Endothelial cell of umbilical vein (primary cell): ENCODE measurements at regions not wholly inside any gene's neighbourhood (a gene's known extent, or its start where the extent isn't known, plus 50 kb on each side); places are given as distances from the start of the nearest gene placed in this dataset.

ENCODE experiments used
- BruUV-seq: library from RNA; stranded (reverse); fragments of 400-500 nt; replicated peaks from 2 replicates; lab custom pipeline; 2021; lab: Mats Ljungman, UMichigan
- CTCF ChIA-PET: fragments of 300-600, 350-600 bp; sonication (Branson Sonifier 250); formaldehyde crosslinking; loops from one replicate; lab custom pipeline; 2021; ENCODE audit warnings: antibody characterized with exemption, inconsistent platforms; lab: Charles Lee
- POLR2A ChIA-PET: fragments of 300-600, 350-600 bp; sonication (Branson Sonifier 250); formaldehyde crosslinking; loops from one replicate; lab custom pipeline; 2021; ENCODE audit warnings: antibody characterized with exemption, inconsistent platforms; lab: Charles Lee
- DNase-seq: peaks from one replicate; pipeline ENCODE4 v3.0.0-alpha.2; 2011; ENCODE audit warnings: low read depth, low spot score
- FAIRE-seq: peaks from 2 replicates; lab custom pipeline; 2011; peaks lifted over from hg19 to GRCh38; lab: Jason Lieb, UNC
- H2AFZ ChIP-seq: 2 replicates; pipeline ENCODE4 v1.6.0; 2012; ENCODE audit warnings: low read depth, low read length, control low read depth, inconsistent platforms
- H3K27ac ChIP-seq: 2 replicates; pipeline ENCODE4 v1.5.1; 2011; ENCODE audit warnings: low read depth, mild to moderate bottlenecking, control low read depth, low read length, moderate library complexity; ENCODE audit not compliant: insufficient read depth
- H3K27me3 ChIP-seq, 2 experiments: 2 replicates each; pipeline versions ENCODE4 v1.6.0 to v1.6.1; 2011; ENCODE audit warnings: low read length in 2 of 2, mixed read lengths in 1 of 2; ENCODE audit not compliant: control insufficient read depth in 2 of 2, insufficient read depth in 2 of 2
- H3K36me3 ChIP-seq, 2 experiments: 2 replicates in 1 of 2; 3 replicates in 1 of 2; pipeline ENCODE4 v1.5.1; 2011; ENCODE audit warnings: low read length in 2 of 2, mild to moderate bottlenecking in 1 of 2, moderate library complexity in 1 of 2; ENCODE audit not compliant: control insufficient read depth in 2 of 2, insufficient read depth in 2 of 2; ENCODE audit errors: extremely low read depth in 1 of 2
- H3K4me1 ChIP-seq: 3 replicates; pipeline ENCODE4 v1.5.1; 2011; ENCODE audit warnings: mild to moderate bottlenecking, low read length; ENCODE audit not compliant: control insufficient read depth, insufficient read depth; ENCODE audit errors: extremely low read depth
- H3K4me2 ChIP-seq: 2 replicates; pipeline ENCODE4 v1.6.1; 2011; ENCODE audit warnings: low read length, control low read depth, mixed read lengths; ENCODE audit not compliant: insufficient read depth
- H3K4me3 ChIP-seq, 3 experiments: fragments of 200-600 bp in 1 of 3; sonication (generic), shearing (Covaris generic) in 1 of 3; replicated peaks in 1 of 3; 2 replicates each; pipeline ENCODE4 v1.5.1; 2011 to 2016; ENCODE audit warnings: control low read depth in 3 of 3, low read length in 3 of 3, mild to moderate bottlenecking in 2 of 3, inconsistent platforms in 1 of 3, low read depth in 1 of 3, moderate library complexity in 1 of 3; ENCODE audit not compliant: insufficient read depth in 1 of 3
- H3K79me2 ChIP-seq: 2 replicates; pipeline ENCODE4 v1.6.0; 2012; ENCODE audit warnings: low read length, inconsistent platforms; ENCODE audit not compliant: control insufficient read depth, insufficient read depth
- H3K9ac ChIP-seq: replicated peaks from 2 replicates; pipeline ENCODE3; 2011; ENCODE audit warnings: low read length, control low read depth; ENCODE audit not compliant: insufficient read depth; ENCODE audit errors: extremely low read depth
- H3K9me1 ChIP-seq: replicated peaks from 3 replicates; pipeline ENCODE4 v1.6.0; 2011; ENCODE audit warnings: mild to moderate bottlenecking, low read length; ENCODE audit not compliant: control insufficient read depth, insufficient read depth; ENCODE audit errors: extremely low read depth
- H3K9me3 ChIP-seq: replicated peaks from 2 replicates; pipeline ENCODE4 v1.5.1; 2012; ENCODE audit warnings: low read length, inconsistent platforms; ENCODE audit not compliant: control insufficient read depth, insufficient read depth
- H4K20me1 ChIP-seq: replicated peaks from 2 replicates; pipeline ENCODE3; 2011; ENCODE audit warnings: mild to moderate bottlenecking, low read length; ENCODE audit not compliant: control insufficient read depth, insufficient read depth; ENCODE audit errors: extremely low read depth
- CTCF ChIP-seq, 2 donors: IDR thresholded peaks; 1 replicate in 1 of 2; 2 replicates in 1 of 2; pipeline ENCODE4 v1.5.1; 2011; ENCODE audit warnings: low read length in 2 of 2, mild to moderate bottlenecking in 2 of 2, moderate library complexity in 2 of 2, control low read depth in 1 of 2, inconsistent platforms in 1 of 2, low read depth in 1 of 2; ENCODE audit not compliant: insufficient read depth in 1 of 2; ENCODE audit errors: extremely low read depth in 1 of 2
- EZH2 ChIP-seq: IDR thresholded peaks from 2 replicates; pipeline ENCODE4 v1.6.1; 2012; ENCODE audit warnings: borderline replicate concordance, low read depth, mild to moderate bottlenecking, moderate library complexity, low read length, inconsistent platforms; ENCODE audit not compliant: severe bottlenecking
- FOS ChIP-seq: IDR thresholded peaks from 2 replicates; pipeline ENCODE4 v1.6.1; 2011; ENCODE audit warnings: mild to moderate bottlenecking, low read length, moderate library complexity, borderline replicate concordance; ENCODE audit not compliant: insufficient read depth
- GATA2 ChIP-seq: IDR thresholded peaks from 2 replicates; pipeline ENCODE4 v1.7.0; 2011; ENCODE audit warnings: low read depth, mild to moderate bottlenecking, moderate library complexity, mixed read lengths, low read length; ENCODE audit not compliant: insufficient read length, insufficient read depth
- JUN ChIP-seq: IDR thresholded peaks from 2 replicates; pipeline ENCODE4 v1.6.1; 2011; ENCODE audit warnings: borderline replicate concordance, low read depth; ENCODE audit not compliant: insufficient read length, insufficient read depth
- MAX ChIP-seq: IDR thresholded peaks from 2 replicates; pipeline ENCODE4 v1.6.1; 2011; ENCODE audit not compliant: insufficient read depth, insufficient read length
- MYC ChIP-seq: IDR thresholded peaks from one replicate; pipeline ENCODE4 v1.6.1; 2011; ENCODE audit warnings: mild to moderate bottlenecking, low read depth, low read length
- POLR2A ChIP-seq: IDR thresholded peaks from 2 replicates; pipeline ENCODE4 v1.6.1; 2012; ENCODE audit warnings: low read depth, mild to moderate bottlenecking, control low read depth, low read length
- POLR2AphosphoS5 ChIP-seq: IDR thresholded peaks from 2 replicates; pipeline ENCODE4 v1.6.1; 2012; ENCODE audit warnings: low read depth, mild to moderate bottlenecking, control low read depth, low read length, moderate library complexity; ENCODE audit not compliant: insufficient read depth
- dilution Hi-C: fragments of 300-500 bp; cut with MboI; formaldehyde crosslinking; loops from one replicate; pipeline ENCODE4 v1.15.0; 2019; ENCODE audit warnings: low sequenced_read_pairs; ENCODE audit not compliant: extremely low pct_ligation_motif_present
- intact Hi-C: fragments of 100-400 bp; cut with micrococcal nuclease; formaldehyde crosslinking; loops from one replicate; pipeline ENCODE4 v1.10.0; 2022

GRCh38 chr6:90770778-90771177, 183.9 kb upstream of the MAP3K7 start:
- ChIA-PET POLR2A (no interaction called here), CTCF (no interaction called here)
- H3K9ac ChIP-seq = no peak overlapping the region
- H3K4me1 ChIP-seq = no peaks in the 10 kb centered on the region
- TF ChIP-seq FOS = no peak
- TF ChIP-seq MAX = no peak
- no peak for TF ChIP-seq JUN
- TF ChIP-seq MYC = no peak
- TF ChIP-seq POLR2A = no peak
- no peak for TF ChIP-seq CTCF (IDR thresholded peaks at IDR 0.05; ENCODE audit: extremely low read depth in 1 of 2, insufficient read depth in 1 of 2, low read depth in 1 of 2, low read length in 2 of 2)
- no peak for TF ChIP-seq POLR2AphosphoS5
- TF ChIP-seq GATA2 = no peak
- TF ChIP-seq EZH2 = no peak
- no peak overlapping the region for H3K27ac ChIP-seq
- H3K36me3 ChIP-seq = no peaks in the 10 kb centered on the region
- dilution Hi-C loops = no loop called here
- no peaks in the 10 kb centered on the region for H4K20me1 ChIP-seq
- no peaks in the 10 kb centered on the region for H3K79me2 ChIP-seq
- intact Hi-C loops = no loop called here
- no TSS peak for BruUV-seq
- H3K4me2 ChIP-seq = no peak overlapping the region
- no peak overlapping the region for H2AFZ ChIP-seq
- H3K9me3 ChIP-seq = no peaks in the 10 kb centered on the region
- H3K27me3 ChIP-seq = no peaks in the 10 kb centered on the region
- DNase-seq (no peak), FAIRE-seq (no peak)
- no peak overlapping the region for H3K4me3 ChIP-seq
- H3K9me1 ChIP-seq = no peaks in the 10 kb centered on the region
